ENCODE measurements at regions not wholly inside any gene's neighbourhood (a gene's known extent, or its start where the extent isn't known, plus 50 kb on each side); places are given as distances from the start of the nearest gene placed in this dataset.

DNA sequence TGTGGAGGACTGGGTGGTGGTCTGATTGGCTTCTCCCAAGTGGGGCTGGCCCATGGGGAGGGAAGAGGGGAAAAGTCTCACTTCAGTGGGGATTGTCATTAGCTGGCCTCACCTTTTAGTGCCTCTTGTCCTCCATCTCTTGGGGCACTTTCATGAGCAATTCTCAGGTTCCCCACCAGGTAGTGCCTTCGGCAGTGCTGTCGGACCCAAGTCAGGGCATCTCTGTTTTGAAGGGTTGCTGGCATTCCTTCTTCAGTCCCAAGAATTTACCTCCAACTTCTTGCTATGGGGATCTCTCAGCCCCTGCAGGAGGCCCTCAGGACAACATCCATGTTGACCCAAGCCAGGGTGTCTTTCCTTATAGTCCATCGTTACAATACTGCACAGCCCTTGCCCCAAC, 54.7 kb upstream of the F3 start:
- TF ChIP-seq CTCF (IDR thresholded peaks at IDR 0.05) (no peak), POLR2A (IDR thresholded peaks at IDR 0.05) (no peak)
